GM10266 (cell line): ENCODE measurements at regions not wholly inside any gene's neighbourhood (a gene's known extent, or its start where the extent isn't known, plus 50 kb on each side); places are given as distances from the start of the nearest gene placed in this dataset.
"Not testable (repeated sequence)": the region's sequence is repeated elsewhere in the genome, so short reads cannot be mapped to it uniquely, and the experiment has no call there.

Experiments used
- DNase-seq: peaks from one replicate; pipeline ENCODE4 v3.0.0; 2012; ENCODE audit errors: extremely low spot score
- CTCF ChIP-seq: IDR thresholded peaks from 2 replicates; pipeline ENCODE4 v1.5.1; 2012; ENCODE audit warnings: mild to moderate bottlenecking, low read depth; ENCODE audit not compliant: control insufficient read depth, insufficient read depth; ENCODE audit errors: missing control alignments

GRCh38 chr3:110504901-110505300, 566.7 kb upstream of the NECTIN3 start:
- DNase-seq = no peak
- no peak for TF ChIP-seq CTCF

GRCh38 chr3:110506890-110507289, 564.7 kb upstream of the NECTIN3 start:
- TF ChIP-seq CTCF = no peak
- no peak for DNase-seq

GRCh38 chr3:110507570-110507969, 564.0 kb upstream of the NECTIN3 start:
- DNase-seq = not testable (repeated sequence)

GRCh38 chr3:110512961-110513360, 558.7 kb upstream of the NECTIN3 start:
- no peak for DNase-seq
- no peak for TF ChIP-seq CTCF

GRCh38 chr3:110518031-110518430, 553.6 kb upstream of the NECTIN3 start:
- no peak for DNase-seq
- TF ChIP-seq CTCF = no peak

- no peak for TF ChIP-seq CTCF
- DNase-seq = no peak
These were observed 552.5 kb upstream of the NECTIN3 start for GRCh38 chr3:110519071-110519470.

GRCh38 chr3:110521019-110521418, 550.6 kb upstream of the NECTIN3 start:
- no peak for DNase-seq

GRCh38 chr3:110525558-110526064, 546.0 kb upstream of the NECTIN3 start:
- not testable (repeated sequence) for DNase-seq

More at GRCh38 chr3:110521019-110521418, 550.6 kb upstream of the NECTIN3 start:
- TF ChIP-seq CTCF = no peak
